HepG2 (cell line): ENCODE measurements at regions not wholly inside any gene's neighbourhood (a gene's known extent, or its start where the extent isn't known, plus 50 kb on each side); places are given as distances from the start of the nearest gene placed in this dataset.

ENCODE experiments used
- ATAC-seq: fragments of 200-7000 bp; cut with Tn5 transposase; 3 replicates; pipeline ENCODE4 v1.9.1; 2020; ENCODE audit warnings: mild to moderate bottlenecking, moderate library complexity
- BruUV-seq: library from RNA; stranded (reverse); fragments of 400-500 nt; replicated peaks from 2 replicates; lab custom pipeline; 2021; lab: Mats Ljungman, UMichigan
- CTCF ChIA-PET: fragments of 300-600 bp; formaldehyde crosslinking; extraction: SDS; loops from one replicate; lab custom pipeline; 2021; ENCODE audit warnings: low total read pairs, inconsistent platforms, low intra/inter-chr PET ratio; lab: Yijun Ruan, JAX
- POLR2A ChIA-PET: fragments of 350-600 bp; sonication (Branson Sonifier 250); formaldehyde crosslinking; loops from one replicate; lab custom pipeline; 2020; ENCODE audit warnings: antibody characterized with exemption, inconsistent platforms; lab: Yijun Ruan, JAX
- DNase-seq: peaks from one replicate; pipeline ENCODE4 v3.0.0-alpha.2; 2015; ENCODE audit warnings: low spot score
- FAIRE-seq: peaks from 3 replicates; lab custom pipeline; 2011; peaks lifted over from hg19 to GRCh38; lab: Jason Lieb, UNC
- H2AFZ ChIP-seq: one replicate; pipeline ENCODE4 v1.6.1; 2011; ENCODE audit warnings: low read length, inconsistent platforms
- H3K27ac ChIP-seq: fragments of 300-600 bp; 3 replicates; pipeline ENCODE4 v1.8.0; 2011; ENCODE audit warnings: mixed run types, mild to moderate bottlenecking, mixed read lengths, low read length, inconsistent platforms; ENCODE audit not compliant: insufficient read depth; ENCODE audit errors: extremely low read length
- H3K27me3 ChIP-seq, 2 experiments: fragments of 200-600 bp in 1 of 2; 2 replicates in 1 of 2; 3 replicates in 1 of 2; pipeline versions ENCODE4 v1.6.0 to v1.8.0; 2011; ENCODE audit warnings: low read length in 2 of 2, mild to moderate bottlenecking in 2 of 2, moderate library complexity in 2 of 2, inconsistent platforms in 1 of 2; ENCODE audit not compliant: insufficient read depth in 2 of 2, control insufficient read depth in 1 of 2
- H3K36me3 ChIP-seq, 2 experiments: fragments of 200-600 bp in 1 of 2; replicated peaks in 1 of 2; 2 replicates in 1 of 2; 3 replicates in 1 of 2; pipeline versions ENCODE4 v1.5.1 to v1.8.0; 2011; ENCODE audit warnings: low read length in 2 of 2, inconsistent platforms in 1 of 2; ENCODE audit not compliant: insufficient read depth in 2 of 2, control insufficient read depth in 1 of 2
- H3K4me1 ChIP-seq: 2 replicates; pipeline ENCODE4 v1.5.1; 2012; ENCODE audit warnings: low read length, inconsistent platforms; ENCODE audit not compliant: insufficient read depth
- H3K4me2 ChIP-seq: 2 replicates; pipeline ENCODE4 v1.6.0; 2011; ENCODE audit warnings: low read depth, low read length, inconsistent platforms
- H3K4me3 ChIP-seq, 3 experiments: fragments of 200-600 bp in 1 of 3; sonication (generic), shearing (Covaris generic) in 1 of 3; replicated peaks in 1 of 3; 2 replicates each; pipeline ENCODE4 v1.5.1; 2011 to 2016; ENCODE audit warnings: low read length in 3 of 3, inconsistent platforms in 2 of 3, low read depth in 2 of 3, mild to moderate bottlenecking in 2 of 3, control low read depth in 1 of 3, mixed read lengths in 1 of 3; ENCODE audit not compliant: insufficient read depth in 1 of 3
- H3K79me2 ChIP-seq: one replicate; pipeline ENCODE4 v1.6.1; 2011; ENCODE audit warnings: low read length, inconsistent platforms; ENCODE audit not compliant: insufficient read depth
- H3K9ac ChIP-seq: 2 replicates; pipeline ENCODE4 v1.6.0; 2011; ENCODE audit warnings: mild to moderate bottlenecking, low read depth, low read length, inconsistent platforms; ENCODE audit not compliant: insufficient read depth
- H3K9me3 ChIP-seq: 2 replicates; pipeline ENCODE4 v1.5.1; 2012; ENCODE audit warnings: mild to moderate bottlenecking, low read length
- H4K20me1 ChIP-seq: 2 replicates; pipeline ENCODE4 v1.6.0; 2011; ENCODE audit warnings: inconsistent platforms, mild to moderate bottlenecking, low read length, moderate library complexity; ENCODE audit not compliant: insufficient read depth
- ADNP ChIP-seq: sonication (generic); formaldehyde crosslinking; IDR thresholded peaks from 2 replicates; pipeline ENCODE4 v1.4.0; 2020; ENCODE audit warnings: missing genetic modification reagents
- ARID4A ChIP-seq: sonication (generic); formaldehyde crosslinking; IDR thresholded peaks from 2 replicates; pipeline ENCODE4 v1.5.0; 2020; ENCODE audit warnings: mild to moderate bottlenecking, missing genetic modification reagents, borderline replicate concordance
- CBFB ChIP-seq: sonication (generic); formaldehyde crosslinking; IDR thresholded peaks from 2 replicates; pipeline ENCODE4 v1.4.0; 2020; ENCODE audit warnings: missing genetic modification reagents
- FOXP1 ChIP-seq, 2 experiments: fragments of 450-650 bp in 1 of 2; IDR thresholded peaks; 2 replicates each; pipeline ENCODE4 v1.6.1; 2017 to 2018; ENCODE audit warnings: antibody characterized with exemption in 1 of 2
- GABPA ChIP-seq, 2 experiments: IDR thresholded peaks; 2 replicates each; pipeline ENCODE4 v1.6.1; 2011 to 2016; ENCODE audit warnings: low read depth in 2 of 2, low read length in 1 of 2, missing biosample characterization in 1 of 2, missing genetic modification characterization in 1 of 2
- HIC2 ChIP-seq: sonication (generic); formaldehyde crosslinking; IDR thresholded peaks from 2 replicates; pipeline ENCODE4 v1.9.0; 2022; ENCODE audit warnings: low read depth, missing genetic modification reagents
- HINFP ChIP-seq: sonication (generic); formaldehyde crosslinking; IDR thresholded peaks from 2 replicates; pipeline ENCODE4 v1.4.0; 2020; ENCODE audit warnings: low read depth, mild to moderate bottlenecking, missing genetic modification reagents
- PAX8 ChIP-seq: sonication (generic); formaldehyde crosslinking; IDR thresholded peaks from 2 replicates; pipeline ENCODE4 v1.8.0; 2022; ENCODE audit warnings: mild to moderate bottlenecking, missing genetic modification reagents, borderline replicate concordance
- RBAK ChIP-seq: sonication (generic); formaldehyde crosslinking; IDR thresholded peaks from 2 replicates; pipeline ENCODE4 v1.5.1; 2020; ENCODE audit warnings: mild to moderate bottlenecking, missing genetic modification reagents
- SALL2 ChIP-seq: sonication (generic); formaldehyde crosslinking; IDR thresholded peaks from 2 replicates; pipeline ENCODE4 v1.8.1; 2023; ENCODE audit warnings: mild to moderate bottlenecking, missing genetic modification reagents, inconsistent platforms
- SMAD9 ChIP-seq: sonication (generic); formaldehyde crosslinking; IDR thresholded peaks from 2 replicates; pipeline ENCODE4 v1.5.1; 2020; ENCODE audit warnings: mild to moderate bottlenecking, missing genetic modification reagents
- ZNF530 ChIP-seq: sonication (generic); formaldehyde crosslinking; IDR thresholded peaks from 2 replicates; pipeline ENCODE4 v1.5.0; 2020; ENCODE audit warnings: low read depth, mild to moderate bottlenecking, missing genetic modification reagents
- WGBS: methylation state at CpG from one replicate; pipeline ENCODE4 v1.1.6; 2017; ENCODE audit warnings: low lambda C conversion rate; 5-methylcytosine and 5-hydroxymethylcytosine counted together
- in situ Hi-C: cut with HindIII; loops from 2 replicates; pipeline ENCODE4 v1.10.0; 2017; ENCODE audit warnings: low pct_unique_long_range_greater_than_20kb; ENCODE audit not compliant: extremely low pct_ligation_motif_present
- intact Hi-C: fragments of 100-400 bp; cut with micrococcal nuclease; formaldehyde crosslinking; loops from one replicate; pipeline ENCODE4 v1.10.0; 2022; ENCODE audit not compliant: unreplicated experiment
- TF ChIP-seq, protein P1 (sequence below): sonication (generic); formaldehyde crosslinking; IDR thresholded peaks from 2 replicates; pipeline ENCODE4 v1.8.0; 2022; ENCODE audit warnings: missing genetic modification reagents, mild to moderate bottlenecking, borderline replicate concordance

DNA sequence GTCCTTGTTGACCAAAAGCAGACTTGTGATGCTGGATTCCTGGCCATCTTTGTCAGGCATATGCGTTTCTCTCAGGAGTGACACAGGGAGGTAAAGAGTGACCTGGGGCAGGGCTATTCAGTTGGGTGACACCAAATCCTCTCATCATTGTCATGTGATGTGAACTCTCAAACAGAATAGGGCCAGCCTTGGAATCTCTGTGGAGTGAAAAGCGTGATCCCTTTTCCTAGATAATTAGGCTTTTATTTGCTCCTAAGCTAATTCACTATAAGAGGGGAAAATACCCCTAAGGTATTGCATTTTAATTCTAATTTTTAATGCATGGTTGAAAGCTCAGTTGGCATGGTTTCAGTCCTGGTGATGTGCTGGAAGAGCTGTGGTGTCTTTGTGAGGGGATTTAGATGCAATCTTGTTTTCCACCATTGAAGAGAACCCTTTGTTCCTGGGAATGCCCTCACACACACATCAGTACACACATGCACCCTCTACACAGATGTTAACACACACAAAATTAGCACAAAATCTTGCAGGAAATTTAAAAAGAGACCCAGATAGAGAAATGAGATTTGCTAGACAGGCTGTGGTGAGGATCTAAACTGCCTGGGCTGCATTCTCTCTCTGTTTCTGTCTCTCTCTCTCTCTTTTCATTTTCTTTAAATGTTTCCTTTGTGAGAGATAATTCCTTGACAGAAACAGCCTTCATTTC is 349.9 kb downstream of the TSN start:
- CTCF ChIA-PET = no interaction called here
- no peak overlapping the region for H2AFZ ChIP-seq
- no peak for DNase-seq
- no TSS peak for BruUV-seq
- H3K36me3 ChIP-seq = no peaks in the 10 kb centered on the region
- no peak for ATAC-seq
- H3K79me2 ChIP-seq = no peaks in the 10 kb centered on the region
- FAIRE-seq = no peak
- no peak overlapping the region for H3K4me3 ChIP-seq
- no peaks in the 10 kb centered on the region for H3K9me3 ChIP-seq
- in situ Hi-C loops = no loop called here
- H3K4me1 ChIP-seq = no peaks in the 10 kb centered on the region
- peaks cover 0 to 17% of the 10 kb centered on the region in 2 experiments; a peak in 2 of 5 replicates for H3K27me3 ChIP-seq
- H3K9ac ChIP-seq = no peak overlapping the region
- 5% methylated on average over 2 of the region's 2 CpGs for WGBS
- H3K27ac ChIP-seq = no peak overlapping the region
- no peaks in the 10 kb centered on the region for H4K20me1 ChIP-seq
- POLR2A ChIA-PET = no interaction called here
- intact Hi-C loops = no loop called here
- no peak overlapping the region for H3K4me2 ChIP-seq
- TF ChIP-seq ARID4A (no peak), GABPA (IDR thresholded peaks at IDR 0.05; ENCODE audit: low read depth, low read length) (no peak), GABPA (CRISPR knock-in tag; IDR thresholded peaks at IDR 0.05; ENCODE audit: low read depth) (no peak), RBAK (no peak), PAX8 (no peak), ZNF530 (no peak), CBFB (no peak), SMAD9 (no peak), HINFP (CRISPR knock-in tag) (no peak), HIC2 (CRISPR knock-in tag) (no peak), FOXP1 (IDR thresholded peaks at IDR 0.05) (no peak), FOXP1 (CRISPR knock-in tag; IDR thresholded peaks at IDR 0.05) (no peak), ADNP (CRISPR knock-in tag) (no peak), SALL2 (CRISPR knock-in tag) (no peak)
- TF ChIP-seq, protein P1, sequence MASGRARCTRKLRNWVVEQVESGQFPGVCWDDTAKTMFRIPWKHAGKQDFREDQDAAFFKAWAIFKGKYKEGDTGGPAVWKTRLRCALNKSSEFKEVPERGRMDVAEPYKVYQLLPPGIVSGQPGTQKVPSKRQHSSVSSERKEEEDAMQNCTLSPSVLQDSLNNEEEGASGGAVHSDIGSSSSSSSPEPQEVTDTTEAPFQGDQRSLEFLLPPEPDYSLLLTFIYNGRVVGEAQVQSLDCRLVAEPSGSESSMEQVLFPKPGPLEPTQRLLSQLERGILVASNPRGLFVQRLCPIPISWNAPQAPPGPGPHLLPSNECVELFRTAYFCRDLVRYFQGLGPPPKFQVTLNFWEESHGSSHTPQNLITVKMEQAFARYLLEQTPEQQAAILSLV (CRISPR knock-in tag) = no peak
